Frontal cortex (tissue), 3 donors: ENCODE measurements at regions not wholly inside any gene's neighbourhood (a gene's known extent, or its start where the extent isn't known, plus 50 kb on each side); places are given as distances from the start of the nearest gene placed in this dataset.

Experiments
- DNase-seq, 2 donors: peaks; one replicate each; pipeline ENCODE4 v3.0.0; 2012; ENCODE audit warnings: low spot score in 2 of 2
- FAIRE-seq: peaks from 2 replicates; lab custom pipeline; 2012; peaks lifted over from hg19 to GRCh38; lab: Jason Lieb, UNC
- donor health status: control.
- donor health status: control.
- donor health status: control.

GRCh38 chr1:69185378-69185777, 382.3 kb upstream of the LRRC7 start:
- DNase-seq: no peak
- no peak for FAIRE-seq

GRCh38 chr1:69191335-69191734, 376.4 kb upstream of the LRRC7 start:
- no peak for FAIRE-seq
- DNase-seq: no peak

- FAIRE-seq (no peak), DNase-seq (no peak)
Measured at GRCh38 chr1:69195136-69195535, 372.6 kb upstream of the LRRC7 start.

GRCh38 chr1:69196071-69196470, 371.7 kb upstream of the LRRC7 start:
- DNase-seq (no peak), FAIRE-seq (no peak)

GRCh38 chr1:69197816-69198215, 369.9 kb upstream of the LRRC7 start:
- DNase-seq (no peak), FAIRE-seq (no peak)

GRCh38 chr1:69201716-69202115, 366.0 kb upstream of the LRRC7 start:
- FAIRE-seq (no peak), DNase-seq (no peak)

GRCh38 chr1:69203166-69203565, 364.6 kb upstream of the LRRC7 start:
- no peak for FAIRE-seq

GRCh38 chr1:69213644-69214043, 354.1 kb upstream of the LRRC7 start:
- FAIRE-seq: no peak
- no peak for DNase-seq

More at GRCh38 chr1:69203166-69203565, 364.6 kb upstream of the LRRC7 start:
- no peak for DNase-seq

GRCh38 chr1:69215883-69216282, 351.8 kb upstream of the LRRC7 start:
- FAIRE-seq: no peak
- DNase-seq: no peak

GRCh38 chr1:69220672-69221071, 347.1 kb upstream of the LRRC7 start:
- DNase-seq (no peak), FAIRE-seq (peak; percentile 100)

- DNase-seq (no peak), FAIRE-seq (no peak)
Measured at GRCh38 chr1:69221524-69221923, 346.2 kb upstream of the LRRC7 start.

- no peak for DNase-seq
- no peak for FAIRE-seq
Measured at GRCh38 chr1:69223156-69223555, 344.6 kb upstream of the LRRC7 start.

- no peak for FAIRE-seq
- DNase-seq: no peak
Measured at GRCh38 chr1:69228501-69228900, 339.2 kb upstream of the LRRC7 start.

- no peak for DNase-seq
- no peak for FAIRE-seq
Measured at GRCh38 chr1:69230208-69230607, 337.5 kb upstream of the LRRC7 start.

- DNase-seq (no peak), FAIRE-seq (no peak)
Measured at GRCh38 chr1:69233463-69233862, 334.3 kb upstream of the LRRC7 start.

- FAIRE-seq: no peak
- DNase-seq: no peak
Measured at GRCh38 chr1:69244211-69244610, 323.5 kb upstream of the LRRC7 start.

- DNase-seq: no peak
- FAIRE-seq: no peak
Measured at GRCh38 chr1:69246109-69246508, 321.6 kb upstream of the LRRC7 start.

- no peak for DNase-seq
Measured at GRCh38 chr1:69246710-69247109, 321.0 kb upstream of the LRRC7 start.

GRCh38 chr1:69252696-69253095, 315.0 kb upstream of the LRRC7 start:
- FAIRE-seq: no peak

More at GRCh38 chr1:69246710-69247109, 321.0 kb upstream of the LRRC7 start:
- FAIRE-seq: no peak

GRCh38 chr1:69256036-69256435, 311.7 kb upstream of the LRRC7 start:
- DNase-seq (no peak), FAIRE-seq (no peak)

More at GRCh38 chr1:69252696-69253095, 315.0 kb upstream of the LRRC7 start:
- DNase-seq: no peak

GRCh38 chr1:69258842-69259241, 308.9 kb upstream of the LRRC7 start:
- no peak for FAIRE-seq

GRCh38 chr1:69263921-69264391, 303.8 kb upstream of the LRRC7 start:
- FAIRE-seq (no peak), DNase-seq (no peak)

More at GRCh38 chr1:69258842-69259241, 308.9 kb upstream of the LRRC7 start:
- DNase-seq: no peak

GRCh38 chr1:69269491-69269890, 298.2 kb upstream of the LRRC7 start:
- DNase-seq (no peak), FAIRE-seq (no peak)
